T47D (cell line): ENCODE measurements at regions not wholly inside any gene's neighbourhood (a gene's known extent, or its start where the extent isn't known, plus 50 kb on each side); places are given as distances from the start of the nearest gene placed in this dataset.
"Not testable (repeated sequence)": the region's sequence is repeated elsewhere in the genome, so short reads cannot be mapped to it uniquely, and the experiment has no call there.

Source experiments
- DNase-seq, 2 experiments: peaks; one replicate each; pipeline versions ENCODE4 v3.0.0 to v3.0.0-alpha.2; 2011 to 2012; ENCODE audit warnings: low read depth in 1 of 2, low spot score in 1 of 2
- JUND ChIP-seq: IDR thresholded peaks from 2 replicates; pipeline ENCODE4 v1.6.1; 2012; ENCODE audit warnings: low read depth
- in situ Hi-C: cut with HindIII; loops from 2 replicates; pipeline ENCODE4 v1.10.0; 2016; ENCODE audit warnings: low sequenced_read_pairs, low pct_unique_long_range_greater_than_20kb

DNA sequence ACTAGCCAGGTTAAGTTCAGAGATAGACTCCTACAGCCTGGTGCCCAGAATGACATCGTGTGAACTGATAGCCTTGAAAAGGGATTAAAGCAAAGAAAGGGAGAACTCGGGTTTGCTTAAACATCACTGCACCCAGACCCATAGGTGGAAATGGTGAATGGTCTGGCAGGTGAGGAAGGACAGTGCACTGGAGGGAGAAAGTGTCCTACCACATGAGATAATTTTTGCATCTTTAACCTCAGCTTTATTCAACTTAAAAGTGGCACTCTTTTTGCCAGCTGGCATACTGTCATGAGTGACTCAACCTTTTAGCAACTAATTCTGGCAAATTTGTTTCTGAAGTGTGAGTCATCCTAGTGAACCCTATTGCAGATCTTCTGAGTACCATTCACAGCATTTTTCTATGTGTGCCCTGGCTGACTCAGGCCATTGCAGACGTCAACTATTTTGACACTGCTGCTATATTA is 53.0 kb upstream of the DAPP1 start:
- DNase-seq = no peak
- in situ Hi-C loops = no loop called here
- no peak for TF ChIP-seq JUND

GRCh38 chr4:99762728-99763127 is 53.9 kb upstream of the DAPP1 start:
- TF ChIP-seq JUND = no peak
- DNase-seq = no peak
- in situ Hi-C loops = no loop called here

DNA sequence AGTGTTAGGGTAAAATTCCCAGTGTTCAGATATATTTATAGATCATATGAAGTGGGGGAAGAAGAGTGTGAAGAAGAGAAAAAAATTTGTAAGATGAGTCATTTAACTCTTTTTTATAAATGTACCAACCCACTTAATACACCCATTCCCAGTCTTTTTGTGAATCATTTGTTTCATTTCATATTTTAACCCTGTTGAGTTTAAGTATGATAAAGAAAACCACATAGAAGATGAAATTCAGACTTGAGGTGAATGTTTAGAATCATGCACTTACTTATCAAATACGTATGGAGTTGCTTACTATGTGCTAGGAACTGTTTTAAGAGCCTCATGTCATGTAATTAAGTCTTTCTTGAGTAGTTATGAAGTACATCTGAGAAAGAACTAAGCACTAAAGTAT is 56.6 kb upstream of the DAPP1 start:
- no peak for TF ChIP-seq JUND
- in situ Hi-C loops = no loop called here
- no peak for DNase-seq

DNA sequence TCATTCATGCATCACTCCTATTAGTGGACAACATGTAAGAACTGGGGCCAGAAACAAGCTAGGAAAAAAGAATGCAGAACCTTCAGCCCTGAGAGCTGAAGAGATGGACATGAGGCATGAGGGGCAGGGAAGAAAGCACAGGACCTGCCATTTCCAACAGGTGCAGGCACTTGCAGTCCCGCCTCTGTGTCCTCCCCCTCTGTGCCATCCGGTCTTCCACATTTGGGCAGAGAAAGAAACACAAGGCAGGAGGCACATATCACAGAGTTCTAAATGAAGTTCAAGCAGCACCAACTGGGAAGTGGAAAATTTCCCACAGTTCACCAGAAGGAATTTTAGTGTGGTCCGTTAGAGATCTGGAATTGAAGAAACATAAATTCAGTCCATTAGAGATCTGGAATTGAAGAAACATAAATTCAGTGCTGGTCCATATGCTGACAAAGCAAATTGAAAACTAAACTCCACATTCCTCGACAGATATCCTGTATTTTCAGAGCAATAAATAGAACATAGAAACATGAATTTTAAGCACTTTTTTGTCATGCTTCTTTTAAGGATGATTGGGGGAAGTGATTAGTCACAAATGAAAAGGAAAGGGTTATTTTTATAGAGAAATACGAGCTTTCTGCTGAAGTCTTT is 57.2 kb upstream of the DAPP1 start:
- TF ChIP-seq JUND = no peak
- DNase-seq = no peak
- in situ Hi-C loops = no loop called here

GRCh38 chr4:99755223-99755944 is 61.2 kb upstream of the DAPP1 start:
- in situ Hi-C loops = no loop called here
- DNase-seq = no peak
- no peak for TF ChIP-seq JUND

DNA sequence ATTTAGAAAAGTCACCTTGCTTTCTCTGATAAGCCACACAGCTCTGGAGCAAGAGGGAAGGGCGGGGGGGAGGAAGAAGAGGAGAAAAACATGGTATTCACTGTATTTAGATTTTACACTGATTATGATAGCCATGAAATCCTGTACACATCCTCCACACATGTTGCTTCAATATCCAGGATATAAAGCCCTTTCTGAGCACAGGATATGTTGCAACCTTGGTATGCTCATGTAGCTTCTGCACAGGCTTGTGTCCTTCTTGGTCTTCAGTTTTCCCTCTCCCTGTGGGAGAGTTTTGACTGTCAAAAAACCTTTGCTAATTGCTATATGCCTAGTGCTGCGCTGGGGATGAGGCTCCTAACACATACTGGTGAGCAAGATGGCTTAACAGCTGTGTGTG is 61.9 kb upstream of the DAPP1 start:
- no peak for TF ChIP-seq JUND
- no peak for DNase-seq
- in situ Hi-C loops = no loop called here

GRCh38 chr4:99753931-99754330 is 62.7 kb upstream of the DAPP1 start:
- TF ChIP-seq JUND = no peak
- in situ Hi-C loops = no loop called here
- DNase-seq = no peak

DNA sequence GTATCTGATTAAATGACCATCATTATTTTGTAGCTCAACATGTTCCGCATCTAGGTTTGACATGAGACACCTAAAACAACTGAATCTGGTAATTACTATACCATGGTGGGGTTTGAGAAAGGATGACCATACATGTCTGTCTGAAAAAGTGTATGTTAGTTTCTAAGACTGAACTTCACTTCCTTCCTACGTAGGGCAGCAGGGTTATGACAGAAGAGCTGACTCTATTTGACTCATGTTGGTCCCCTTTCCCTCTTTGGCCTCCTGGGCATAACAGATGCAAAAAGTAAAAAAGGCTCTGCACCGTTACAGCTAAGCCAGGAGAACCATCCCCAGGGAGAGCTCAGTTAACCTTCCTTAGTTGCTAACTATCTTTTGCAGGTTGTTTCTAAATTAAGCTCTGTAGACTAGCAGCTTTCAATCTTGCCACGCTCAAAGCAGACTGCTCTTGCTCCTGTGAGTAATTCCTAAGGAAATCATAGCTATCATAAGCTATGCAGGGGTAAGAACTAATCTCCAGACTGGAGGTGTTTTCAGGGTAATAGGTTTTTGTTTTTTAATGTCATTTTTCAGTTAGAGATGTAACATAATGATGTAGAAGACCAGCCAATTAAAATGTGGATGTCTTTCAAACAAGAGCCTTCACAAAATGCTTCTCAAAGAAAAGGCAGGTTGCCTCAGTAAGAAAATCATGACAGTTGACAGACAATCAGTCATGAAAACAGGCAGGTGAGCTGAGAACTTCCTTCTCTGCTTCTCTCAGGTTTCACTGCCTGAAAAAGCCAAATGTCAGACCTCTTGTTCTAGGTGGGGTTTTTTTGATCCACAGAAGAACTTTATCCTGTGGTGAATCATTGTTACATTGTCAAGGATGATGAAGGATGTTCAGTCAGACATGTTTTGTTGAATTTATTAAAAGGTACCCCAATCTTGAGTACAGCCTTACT is 66.9 kb upstream of the DAPP1 start:
- in situ Hi-C loops = no loop called here
- no peak for DNase-seq
- no peak for TF ChIP-seq JUND

GRCh38 chr4:99746443-99746842 is 70.2 kb upstream of the DAPP1 start:
- TF ChIP-seq JUND = no peak
- in situ Hi-C loops = no loop called here
- DNase-seq = no peak

- no peak for TF ChIP-seq JUND
- in situ Hi-C loops = no loop called here
- no peak for DNase-seq
Measured at GRCh38 chr4:99736846-99737245, 79.2 kb upstream of the C4orf54 start.

DNA sequence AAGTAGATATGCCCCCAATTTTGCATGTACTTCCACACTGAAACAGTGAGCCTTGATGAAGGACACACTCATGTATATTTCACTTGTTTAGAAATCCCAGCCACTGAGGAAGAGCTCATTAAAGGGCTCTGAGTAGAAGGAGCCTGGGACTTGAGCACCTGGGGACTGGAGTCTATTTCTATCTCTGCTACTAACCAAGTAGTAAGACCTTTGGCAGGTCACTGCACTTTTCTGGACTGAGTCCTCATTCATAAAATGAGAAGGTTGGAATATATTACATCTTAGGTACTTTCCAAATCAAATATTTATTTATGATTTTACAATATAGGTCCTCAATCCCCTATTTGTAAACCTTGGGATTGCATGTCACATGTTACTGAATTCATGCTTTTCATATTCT is 78.2 kb upstream of the C4orf54 start:
- no peak for TF ChIP-seq JUND
- no peak for DNase-seq
- in situ Hi-C loops = no loop called here

GRCh38 chr4:99734583-99735322 is 77.1 kb upstream of the C4orf54 start:
- DNase-seq = no peak
- no peak for TF ChIP-seq JUND
- in situ Hi-C loops = no loop called here

DNA sequence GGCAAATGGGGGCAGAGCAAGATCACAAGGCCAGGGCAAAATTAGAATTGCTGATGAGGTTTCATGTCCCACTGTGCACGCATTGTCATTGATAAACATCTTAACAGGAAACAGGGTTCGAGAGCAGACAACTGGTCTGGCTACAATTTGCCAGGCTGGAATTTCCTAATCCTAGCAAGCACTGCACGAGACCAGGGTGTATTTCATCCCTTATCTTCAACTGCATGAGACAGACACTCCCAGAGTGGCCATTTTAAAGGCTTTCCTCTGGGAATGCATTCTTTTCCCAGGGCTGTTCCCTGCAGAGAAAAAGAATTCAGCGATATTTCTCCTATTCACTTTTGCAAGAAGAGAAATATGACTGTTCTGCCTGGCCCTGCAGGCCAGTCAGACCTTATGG is 75.8 kb upstream of the C4orf54 start:
- DNase-seq, in situ Hi-C loops: not testable (repeated sequence)
